ENCODE measurements at regions not wholly inside any gene's neighbourhood (a gene's known extent, or its start where the extent isn't known, plus 50 kb on each side); places are given as distances from the start of the nearest gene placed in this dataset.

DNA sequence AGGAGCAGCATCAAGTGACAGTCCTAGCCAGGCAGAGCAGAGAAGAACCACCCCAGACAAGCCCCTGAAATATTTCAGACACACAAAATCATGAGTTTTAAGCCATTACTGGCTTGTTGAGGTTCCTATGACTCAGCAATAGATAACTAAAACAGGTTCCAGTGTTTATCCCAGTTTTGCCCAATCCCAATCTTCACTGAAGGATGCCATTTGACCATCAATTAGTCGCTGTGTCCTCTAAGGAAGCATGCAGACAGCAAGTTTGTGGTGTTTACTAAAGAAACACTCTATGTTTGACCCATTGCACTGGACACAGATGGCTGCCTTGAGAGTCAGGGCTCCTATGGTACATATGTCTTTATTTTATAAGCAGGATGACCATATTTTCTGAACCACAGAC is 186.7 kb downstream of the SYK start:
- TF ChIP-seq POLR2AphosphoS5 (IDR thresholded peaks at IDR 0.05; ENCODE audit: low read depth) (no peak), ZNF331 (CRISPR knock-in tag; IDR thresholded peaks at IDR 0.05; ENCODE audit: low read depth) (no peak), NANOG (IDR thresholded peaks at IDR 0.05; ENCODE audit: borderline replicate concordance) (no peak), CREB1 (CRISPR knock-in tag; IDR thresholded peaks at IDR 0.05; ENCODE audit: low read depth) (no peak), STAT1 (IDR thresholded peaks at IDR 0.05; ENCODE audit: unreplicated experiment) (no peak)
- TF ChIP-seq, protein P1, sequence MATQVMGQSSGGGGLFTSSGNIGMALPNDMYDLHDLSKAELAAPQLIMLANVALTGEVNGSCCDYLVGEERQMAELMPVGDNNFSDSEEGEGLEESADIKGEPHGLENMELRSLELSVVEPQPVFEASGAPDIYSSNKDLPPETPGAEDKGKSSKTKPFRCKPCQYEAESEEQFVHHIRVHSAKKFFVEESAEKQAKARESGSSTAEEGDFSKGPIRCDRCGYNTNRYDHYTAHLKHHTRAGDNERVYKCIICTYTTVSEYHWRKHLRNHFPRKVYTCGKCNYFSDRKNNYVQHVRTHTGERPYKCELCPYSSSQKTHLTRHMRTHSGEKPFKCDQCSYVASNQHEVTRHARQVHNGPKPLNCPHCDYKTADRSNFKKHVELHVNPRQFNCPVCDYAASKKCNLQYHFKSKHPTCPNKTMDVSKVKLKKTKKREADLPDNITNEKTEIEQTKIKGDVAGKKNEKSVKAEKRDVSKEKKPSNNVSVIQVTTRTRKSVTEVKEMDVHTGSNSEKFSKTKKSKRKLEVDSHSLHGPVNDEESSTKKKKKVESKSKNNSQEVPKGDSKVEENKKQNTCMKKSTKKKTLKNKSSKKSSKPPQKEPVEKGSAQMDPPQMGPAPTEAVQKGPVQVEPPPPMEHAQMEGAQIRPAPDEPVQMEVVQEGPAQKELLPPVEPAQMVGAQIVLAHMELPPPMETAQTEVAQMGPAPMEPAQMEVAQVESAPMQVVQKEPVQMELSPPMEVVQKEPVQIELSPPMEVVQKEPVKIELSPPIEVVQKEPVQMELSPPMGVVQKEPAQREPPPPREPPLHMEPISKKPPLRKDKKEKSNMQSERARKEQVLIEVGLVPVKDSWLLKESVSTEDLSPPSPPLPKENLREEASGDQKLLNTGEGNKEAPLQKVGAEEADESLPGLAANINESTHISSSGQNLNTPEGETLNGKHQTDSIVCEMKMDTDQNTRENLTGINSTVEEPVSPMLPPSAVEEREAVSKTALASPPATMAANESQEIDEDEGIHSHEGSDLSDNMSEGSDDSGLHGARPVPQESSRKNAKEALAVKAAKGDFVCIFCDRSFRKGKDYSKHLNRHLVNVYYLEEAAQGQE (IDR thresholded peaks at IDR 0.05; ENCODE audit: unreplicated experiment) = no peak

DNA sequence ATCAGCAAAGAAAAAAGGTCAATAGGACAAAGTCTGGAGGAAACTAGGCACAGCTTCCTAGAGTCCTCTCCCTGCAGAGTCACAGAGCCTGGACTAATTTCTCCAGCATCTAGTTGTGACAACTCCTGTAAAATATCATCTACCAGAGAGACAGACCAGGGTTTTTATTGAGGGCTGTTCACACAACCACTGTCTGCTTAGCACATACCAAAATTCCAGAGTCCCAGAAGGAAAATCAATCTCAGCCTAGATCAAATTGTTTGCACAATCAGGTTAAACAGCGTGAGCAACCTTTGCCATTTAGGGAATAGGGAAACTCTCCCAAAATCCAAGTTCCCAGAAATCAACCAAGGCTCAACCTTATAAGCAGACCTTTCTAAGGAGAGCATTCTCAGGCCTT is 190.3 kb downstream of the SYK start:
- peaks cover 7% of the 10 kb centered on the region; the same call in 2 of the 3 replicates for H3K4me1 Mint-ChIP-seq
- ATAC-seq = no peak
- H3K4me2 ChIP-seq = no peak overlapping the region
- no peak for TF ChIP-seq STAT1 (IDR thresholded peaks at IDR 0.05; ENCODE audit: unreplicated experiment)
- no peak for TF ChIP-seq EZH2 (IDR thresholded peaks at IDR 0.05; ENCODE audit: low read depth, unreplicated experiment)
- TF ChIP-seq ZNF114 (CRISPR knock-in tag; IDR thresholded peaks at IDR 0.05) = no peak
- TF ChIP-seq, protein P2, sequence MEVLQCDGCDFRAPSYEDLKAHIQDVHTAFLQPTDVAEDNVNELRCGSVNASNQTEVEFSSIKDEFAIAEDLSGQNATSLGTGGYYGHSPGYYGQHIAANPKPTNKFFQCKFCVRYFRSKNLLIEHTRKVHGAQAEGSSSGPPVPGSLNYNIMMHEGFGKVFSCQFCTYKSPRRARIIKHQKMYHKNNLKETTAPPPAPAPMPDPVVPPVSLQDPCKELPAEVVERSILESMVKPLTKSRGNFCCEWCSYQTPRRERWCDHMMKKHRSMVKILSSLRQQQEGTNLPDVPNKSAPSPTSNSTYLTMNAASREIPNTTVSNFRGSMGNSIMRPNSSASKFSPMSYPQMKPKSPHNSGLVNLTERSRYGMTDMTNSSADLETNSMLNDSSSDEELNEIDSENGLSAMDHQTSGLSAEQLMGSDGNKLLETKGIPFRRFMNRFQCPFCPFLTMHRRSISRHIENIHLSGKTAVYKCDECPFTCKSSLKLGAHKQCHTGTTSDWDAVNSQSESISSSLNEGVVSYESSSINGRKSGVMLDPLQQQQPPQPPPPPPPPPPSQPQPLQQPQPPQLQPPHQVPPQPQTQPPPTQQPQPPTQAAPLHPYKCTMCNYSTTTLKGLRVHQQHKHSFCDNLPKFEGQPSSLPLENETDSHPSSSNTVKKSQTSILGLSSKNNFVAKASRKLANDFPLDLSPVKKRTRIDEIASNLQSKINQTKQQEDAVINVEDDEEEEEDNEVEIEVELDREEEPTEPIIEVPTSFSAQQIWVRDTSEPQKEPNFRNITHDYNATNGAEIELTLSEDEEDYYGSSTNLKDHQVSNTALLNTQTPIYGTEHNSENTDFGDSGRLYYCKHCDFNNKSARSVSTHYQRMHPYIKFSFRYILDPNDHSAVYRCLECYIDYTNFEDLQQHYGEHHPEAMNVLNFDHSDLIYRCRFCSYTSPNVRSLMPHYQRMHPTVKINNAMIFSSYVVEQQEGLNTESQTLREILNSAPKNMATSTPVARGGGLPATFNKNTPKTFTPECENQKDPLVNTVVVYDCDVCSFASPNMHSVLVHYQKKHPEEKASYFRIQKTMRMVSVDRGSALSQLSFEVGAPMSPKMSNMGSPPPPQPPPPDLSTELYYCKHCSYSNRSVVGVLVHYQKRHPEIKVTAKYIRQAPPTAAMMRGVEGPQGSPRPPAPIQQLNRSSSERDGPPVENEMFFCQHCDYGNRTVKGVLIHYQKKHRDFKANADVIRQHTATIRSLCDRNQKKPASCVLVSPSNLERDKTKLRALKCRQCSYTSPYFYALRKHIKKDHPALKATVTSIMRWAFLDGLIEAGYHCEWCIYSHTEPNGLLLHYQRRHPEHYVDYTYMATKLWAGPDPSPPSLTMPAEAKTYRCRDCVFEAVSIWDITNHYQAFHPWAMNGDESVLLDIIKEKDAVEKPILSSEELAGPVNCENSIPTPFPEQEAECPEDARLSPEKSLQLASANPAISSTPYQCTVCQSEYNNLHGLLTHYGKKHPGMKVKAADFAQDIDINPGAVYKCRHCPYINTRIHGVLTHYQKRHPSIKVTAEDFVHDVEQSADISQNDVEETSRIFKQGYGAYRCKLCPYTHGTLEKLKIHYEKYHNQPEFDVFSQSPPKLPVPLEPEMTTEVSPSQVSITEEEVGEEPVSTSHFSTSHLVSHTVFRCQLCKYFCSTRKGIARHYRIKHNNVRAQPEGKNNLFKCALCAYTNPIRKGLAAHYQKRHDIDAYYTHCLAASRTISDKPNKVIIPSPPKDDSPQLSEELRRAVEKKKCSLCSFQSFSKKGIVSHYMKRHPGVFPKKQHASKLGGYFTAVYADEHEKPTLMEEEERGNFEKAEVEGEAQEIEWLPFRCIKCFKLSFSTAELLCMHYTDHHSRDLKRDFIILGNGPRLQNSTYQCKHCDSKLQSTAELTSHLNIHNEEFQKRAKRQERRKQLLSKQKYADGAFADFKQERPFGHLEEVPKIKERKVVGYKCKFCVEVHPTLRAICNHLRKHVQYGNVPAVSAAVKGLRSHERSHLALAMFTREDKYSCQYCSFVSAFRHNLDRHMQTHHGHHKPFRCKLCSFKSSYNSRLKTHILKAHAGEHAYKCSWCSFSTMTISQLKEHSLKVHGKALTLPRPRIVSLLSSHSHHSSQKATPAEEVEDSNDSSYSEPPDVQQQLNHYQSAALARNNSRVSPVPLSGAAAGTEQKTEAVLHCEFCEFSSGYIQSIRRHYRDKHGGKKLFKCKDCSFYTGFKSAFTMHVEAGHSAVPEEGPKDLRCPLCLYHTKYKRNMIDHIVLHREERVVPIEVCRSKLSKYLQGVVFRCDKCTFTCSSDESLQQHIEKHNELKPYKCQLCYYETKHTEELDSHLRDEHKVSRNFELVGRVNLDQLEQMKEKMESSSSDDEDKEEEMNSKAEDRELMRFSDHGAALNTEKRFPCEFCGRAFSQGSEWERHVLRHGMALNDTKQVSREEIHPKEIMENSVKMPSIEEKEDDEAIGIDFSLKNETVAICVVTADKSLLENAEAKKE (CRISPR knock-in tag; IDR thresholded peaks at IDR 0.05) = no peak
- TF ChIP-seq NANOG (IDR thresholded peaks at IDR 0.05; ENCODE audit: borderline replicate concordance) = no peak

More for the DNA sequence above, 186.7 kb downstream of the SYK start:
- Histone ChIP-seq H3K4me2 (no peak overlapping the region), H3K36me3 (ENCODE audit: insufficient read depth) (no peaks in the 10 kb centered on the region), H3K79me2 (replicated peaks; ENCODE audit: insufficient read depth) (no peaks in the 10 kb centered on the region), H3K4me1 (ENCODE audit: insufficient read depth) (0 out of 2 replicates have a peak, but pooled peaks cover 5% of the 10 kb centered on the region), H3K27ac (ENCODE audit: low read depth) (no peak overlapping the region), H2AFZ (peak overlapping the region; percentile 14; the same call in 1 of the 2 replicates), H3K9me2 (ENCODE audit: insufficient read depth) (peaks cover 8% of the 10 kb centered on the region; the same call in 1 of the 2 replicates), H3K27me3 (ENCODE audit: insufficient read depth) (no peaks in the 10 kb centered on the region), H4K20me1 (replicated peaks; ENCODE audit: insufficient read depth) (no peaks in the 10 kb centered on the region), H3F3A (replicated peaks; ENCODE audit: low read depth) (no peaks in the 10 kb centered on the region), H3K4me3 (no peak overlapping the region)
- peaks cover 4% of the 10 kb centered on the region for H3K4me1 Mint-ChIP-seq
- peaks cover 11% of the 10 kb centered on the region; the same call in 2 of the 3 replicates for H3K9me3 Mint-ChIP-seq
- no peak overlapping the region for H3K27ac Mint-ChIP-seq
- H3K36me3 Mint-ChIP-seq (ENCODE audit: low read depth) = no peaks in the 10 kb centered on the region
- peaks cover 2% of the 10 kb centered on the region for H3K27me3 Mint-ChIP-seq (ENCODE audit: insufficient read depth, low read depth, poor library complexity)
- no peak overlapping the region for H3K4me3 Mint-ChIP-seq
- DNase-seq (ENCODE audit: low spot score) (no peak), ATAC-seq (no peak)

More for the DNA sequence above, 190.3 kb downstream of the SYK start:
- no peaks in the 10 kb centered on the region for H3F3A ChIP-seq (replicated peaks; ENCODE audit: low read depth)
- H3K4me1 ChIP-seq (ENCODE audit: insufficient read depth) = peaks cover 8% of the 10 kb centered on the region; the same call in 1 of the 2 replicates
- no peak overlapping the region for H2AFZ ChIP-seq
- Mint-ChIP-seq H3K4me3 (no peak overlapping the region), H3K36me3 (ENCODE audit: low read depth) (no peaks in the 10 kb centered on the region), H3K9me3 (peaks cover 23% of the 10 kb centered on the region), H3K27ac (no peak overlapping the region), H3K27me3 (ENCODE audit: insufficient read depth, low read depth, poor library complexity) (peaks cover 2% of the 10 kb centered on the region)
- H3K36me3 ChIP-seq (ENCODE audit: insufficient read depth) = no peaks in the 10 kb centered on the region
- no peaks in the 10 kb centered on the region for H3K27me3 ChIP-seq (ENCODE audit: insufficient read depth)
- no peaks in the 10 kb centered on the region for H4K20me1 ChIP-seq (replicated peaks; ENCODE audit: insufficient read depth)
- no peaks in the 10 kb centered on the region for H3K79me2 ChIP-seq (replicated peaks; ENCODE audit: insufficient read depth)
- H3K27ac ChIP-seq (ENCODE audit: low read depth) = no peak overlapping the region
- no peak overlapping the region for H3K4me3 ChIP-seq
- peaks cover 8% of the 10 kb centered on the region; the same call in 1 of the 2 replicates for H3K9me2 ChIP-seq (ENCODE audit: insufficient read depth)
- DNase-seq (ENCODE audit: low spot score) = no peak
